Endodermal cell (in vitro differentiated cells): ENCODE measurements at regions not wholly inside any gene's neighbourhood (a gene's known extent, or its start where the extent isn't known, plus 50 kb on each side); places are given as distances from the start of the nearest gene placed in this dataset.

Experiments used
- DNase-seq: peaks from one replicate; pipeline ENCODE4 v3.0.0-alpha.2; 2017
- H3K27ac ChIP-seq: 2 replicates; pipeline ENCODE4 v1.5.1; 2013; ENCODE audit warnings: mild to moderate bottlenecking, low read depth, low read length, moderate library complexity
- H3K27me3 ChIP-seq: 2 replicates; pipeline ENCODE4 v1.6.1; 2013; ENCODE audit warnings: mild to moderate bottlenecking, low read length, moderate library complexity; ENCODE audit not compliant: insufficient read depth, control insufficient read depth, poor library complexity, severe bottlenecking
- H3K36me3 ChIP-seq: 2 replicates; pipeline ENCODE4 v1.7.0; 2013; ENCODE audit warnings: mild to moderate bottlenecking, low read length, moderate library complexity; ENCODE audit not compliant: control insufficient read depth, insufficient read depth
- H3K4me1 ChIP-seq: one replicate; pipeline ENCODE4 v1.7.0; 2013; ENCODE audit warnings: low read length; ENCODE audit not compliant: control insufficient read depth, insufficient read depth
- H3K4me3 ChIP-seq: 2 replicates; pipeline ENCODE4 v1.5.1; 2013; ENCODE audit warnings: mild to moderate bottlenecking, low read length, moderate library complexity
- H3K9ac ChIP-seq: 2 replicates; pipeline ENCODE4 v1.6.1; 2013; ENCODE audit warnings: mild to moderate bottlenecking, low read length, moderate library complexity; ENCODE audit not compliant: poor library complexity, severe bottlenecking; ENCODE audit errors: extremely low read depth
- H3K9me3 ChIP-seq: 2 replicates; pipeline ENCODE4 v1.6.1; 2013; ENCODE audit warnings: mild to moderate bottlenecking, low read length, moderate library complexity; ENCODE audit not compliant: control insufficient read depth
- H3K27ac Mint-ChIP-seq: 2 replicates; pipeline ENCODE4 v1.8.0; 2020; ENCODE audit warnings: mixed read lengths
- H3K27me3 Mint-ChIP-seq: 2 replicates; pipeline ENCODE4 v1.8.0; 2021; ENCODE audit warnings: mild to moderate bottlenecking, mixed read lengths; ENCODE audit not compliant: insufficient read depth
- H3K36me3 Mint-ChIP-seq: 2 replicates; pipeline ENCODE4 v1.8.0; 2020; ENCODE audit warnings: low read depth, mixed read lengths
- H3K4me1 Mint-ChIP-seq: 2 replicates; pipeline ENCODE4 v1.8.0; 2020; ENCODE audit warnings: mixed read lengths
- H3K4me3 Mint-ChIP-seq: 2 replicates; pipeline ENCODE4 v1.8.0; 2020; ENCODE audit warnings: mild to moderate bottlenecking, moderate library complexity, mixed read lengths
- H3K9me3 Mint-ChIP-seq: 2 replicates; pipeline ENCODE4 v1.8.0; 2020; ENCODE audit warnings: mild to moderate bottlenecking, mixed read lengths
- CTCF ChIP-seq: fragments of 200-600 bp; sonication (generic); conservative IDR thresholded peaks from 2 replicates; pipeline ENCODE4 v1.5.0; 2021; ENCODE audit warnings: antibody characterized with exemption, mild to moderate bottlenecking
- WGBS, 2 experiments: methylation state at CpG; one replicate each; pipeline versions ENCODE4 v1.1.5 to v1.1.7; 2013; ENCODE audit warnings: missing lambda C conversion rate in 2 of 2, mixed read lengths in 1 of 2; ENCODE audit not compliant: insufficient coverage in 1 of 2, insufficient read length in 1 of 2; 5-methylcytosine and 5-hydroxymethylcytosine counted together

DNA sequence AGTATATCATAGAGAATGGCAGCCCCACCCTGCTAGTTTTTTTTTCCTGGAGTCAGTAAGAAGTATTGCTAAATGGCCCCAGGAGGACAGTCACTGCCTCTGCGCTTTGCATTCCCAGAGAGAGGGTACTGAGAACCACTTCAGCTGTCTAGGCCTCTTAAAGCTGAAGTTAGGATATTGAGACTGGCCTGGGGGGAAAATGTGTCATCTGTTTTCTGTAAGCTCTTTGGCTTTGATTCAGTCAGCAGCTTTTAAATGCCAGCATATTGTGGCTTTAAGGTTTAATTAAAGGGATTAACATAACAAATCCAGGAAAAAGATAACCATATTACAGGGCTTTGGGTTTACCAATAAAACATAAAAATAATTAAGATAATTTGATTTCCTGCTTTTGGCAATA is 852.0 kb downstream of the PCDH18 start:
- Mint-ChIP-seq H3K27me3 (no peaks in the 10 kb centered on the region), H3K36me3 (no peaks in the 10 kb centered on the region), H3K9me3 (no peaks in the 10 kb centered on the region), H3K4me3 (no peak overlapping the region), H3K27ac (no peak overlapping the region), H3K4me1 (peaks cover 16% of the 10 kb centered on the region)
- H3K9ac ChIP-seq = no peak overlapping the region
- no peak for TF ChIP-seq CTCF
- 90% methylated on average over 1 of the region's 1 CpG; no CpG with 5 or more reads in 1 of the 2 experiments for WGBS, 2 experiments
- H3K27me3 ChIP-seq = no peaks in the 10 kb centered on the region
- H3K9me3 ChIP-seq = no peaks in the 10 kb centered on the region
- H3K36me3 ChIP-seq = no peaks in the 10 kb centered on the region
- DNase-seq = no peak
- no peaks in the 10 kb centered on the region for H3K4me1 ChIP-seq
- no peak overlapping the region for H3K4me3 ChIP-seq
- no peak overlapping the region for H3K27ac ChIP-seq

DNA sequence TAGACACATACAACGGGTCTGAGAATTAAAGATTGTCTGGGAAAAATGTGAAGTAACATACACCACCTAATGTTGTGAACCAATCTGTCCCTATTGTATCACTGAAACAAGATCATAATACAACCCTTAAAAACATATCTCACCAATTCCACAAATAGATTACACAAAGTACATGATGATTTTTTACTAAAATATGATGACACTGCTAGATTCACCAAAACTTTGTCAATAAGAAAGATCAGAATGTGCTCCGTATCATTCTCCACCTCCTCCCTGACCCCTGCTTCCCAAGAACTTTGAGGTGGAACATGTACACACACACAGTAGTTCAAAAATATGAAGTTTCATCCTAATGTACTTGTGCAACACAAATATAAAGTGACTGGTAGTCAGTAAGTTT is 862.0 kb downstream of the PCDH18 start:
- no peaks in the 10 kb centered on the region for H3K27me3 Mint-ChIP-seq
- Histone ChIP-seq H3K9me3 (no peaks in the 10 kb centered on the region), H3K4me1 (no peaks in the 10 kb centered on the region), H3K9ac (no peak overlapping the region), H3K4me3 (no peak overlapping the region), H3K36me3 (no peaks in the 10 kb centered on the region), H3K27me3 (no peaks in the 10 kb centered on the region), H3K27ac (no peak overlapping the region)
- no peaks in the 10 kb centered on the region for H3K4me1 Mint-ChIP-seq
- no peak overlapping the region for H3K27ac Mint-ChIP-seq
- H3K4me3 Mint-ChIP-seq = no peak overlapping the region
- no peaks in the 10 kb centered on the region for H3K9me3 Mint-ChIP-seq
- DNase-seq = no peak
- WGBS, 2 experiments = 97% methylated on average over 2 of the region's 2 CpGs; no CpG with 5 or more reads in 1 of the 2 experiments
- H3K36me3 Mint-ChIP-seq = no peaks in the 10 kb centered on the region
- TF ChIP-seq CTCF = no peak

GRCh38 chr4:136664988-136665387 is 867.3 kb downstream of the PCDH18 start:
- no peak for DNase-seq
- no peaks in the 10 kb centered on the region for H3K27me3 Mint-ChIP-seq
- peaks cover 8% of the 10 kb centered on the region for H3K9me3 Mint-ChIP-seq
- H3K36me3 Mint-ChIP-seq = no peaks in the 10 kb centered on the region
- Histone ChIP-seq H3K27ac (no peak overlapping the region), H3K4me1 (no peaks in the 10 kb centered on the region), H3K4me3 (no peak overlapping the region), H3K27me3 (no peaks in the 10 kb centered on the region), H3K36me3 (no peaks in the 10 kb centered on the region), H3K9me3 (peaks cover 14% of the 10 kb centered on the region), H3K9ac (no peak overlapping the region)
- WGBS, 2 experiments = 92% methylated on average over 1 of the region's 1 CpG; no CpG with 5 or more reads in 1 of the 2 experiments
- no peak overlapping the region for H3K4me3 Mint-ChIP-seq
- no peak overlapping the region for H3K27ac Mint-ChIP-seq
- TF ChIP-seq CTCF = no peak
- no peaks in the 10 kb centered on the region for H3K4me1 Mint-ChIP-seq
